BE2C (cell line): ENCODE measurements at regions not wholly inside any gene's neighbourhood (a gene's known extent, or its start where the extent isn't known, plus 50 kb on each side); places are given as distances from the start of the nearest gene placed in this dataset.

Experiments
- DNase-seq: peaks from one replicate; pipeline ENCODE4 v3.0.0-alpha.2; 2020
- H3K27me3 ChIP-seq: fragments of 250-450 bp; sonication (Bioruptor Pico); 2 replicates; pipeline ENCODE4 v1.5.1; 2020; ENCODE audit warnings: mild to moderate bottlenecking
- H3K36me3 ChIP-seq: fragments of 250-450 bp; sonication (Bioruptor Pico); 2 replicates; pipeline ENCODE4 v1.5.1; 2020; ENCODE audit warnings: mild to moderate bottlenecking
- H3K4me1 ChIP-seq: fragments of 250-450 bp; sonication (Bioruptor Pico); 2 replicates; pipeline ENCODE4 v1.5.1; 2020
- H3K4me3 ChIP-seq: 2 replicates; pipeline ENCODE4 v1.5.1; 2011; ENCODE audit warnings: low read depth, low read length
- H3K9me3 ChIP-seq: fragments of 250-450 bp; sonication (Bioruptor Pico); 2 replicates; pipeline ENCODE4 v1.5.1; 2020
- CTCF ChIP-seq: IDR thresholded peaks from 2 replicates; pipeline ENCODE4 v1.5.1; 2012; ENCODE audit warnings: mild to moderate bottlenecking, low read depth, low read length

GRCh38 chr6:9890893-9891292 is 524.0 kb downstream of the TFAP2A start:
- Histone ChIP-seq H3K27me3 (no peaks in the 10 kb centered on the region), H3K9me3 (no peaks in the 10 kb centered on the region), H3K4me3 (no peak overlapping the region), H3K36me3 (no peaks in the 10 kb centered on the region), H3K4me1 (no peaks in the 10 kb centered on the region)
- DNase-seq: no peak
- no peak for TF ChIP-seq CTCF

GRCh38 chr6:9890469-9890868 is 524.4 kb downstream of the TFAP2A start:
- H3K9me3 ChIP-seq: no peaks in the 10 kb centered on the region
- no peak overlapping the region for H3K4me3 ChIP-seq
- DNase-seq: no peak
- no peak for TF ChIP-seq CTCF
- H3K27me3 ChIP-seq: no peaks in the 10 kb centered on the region
- H3K36me3 ChIP-seq: no peaks in the 10 kb centered on the region
- no peaks in the 10 kb centered on the region for H3K4me1 ChIP-seq

GRCh38 chr6:9878535-9878934 is 536.3 kb downstream of the TFAP2A start:
- DNase-seq: no peak
- Histone ChIP-seq H3K9me3 (no peaks in the 10 kb centered on the region), H3K4me3 (no peak overlapping the region), H3K4me1 (no peaks in the 10 kb centered on the region), H3K27me3 (no peaks in the 10 kb centered on the region), H3K36me3 (no peaks in the 10 kb centered on the region)
- TF ChIP-seq CTCF: no peak

GRCh38 chr6:9875605-9876353 is 539.1 kb downstream of the TFAP2A start:
- DNase-seq: no peak
- Histone ChIP-seq H3K27me3 (no peaks in the 10 kb centered on the region), H3K9me3 (no peaks in the 10 kb centered on the region; the same call in 1 of the 2 replicates), H3K4me1 (no peaks in the 10 kb centered on the region), H3K36me3 (no peaks in the 10 kb centered on the region), H3K4me3 (no peak overlapping the region)
- no peak for TF ChIP-seq CTCF

GRCh38 chr6:9862603-9863167 is 552.2 kb downstream of the TFAP2A start:
- no peak for DNase-seq
- TF ChIP-seq CTCF: no peak
- Histone ChIP-seq H3K4me1 (no peaks in the 10 kb centered on the region), H3K4me3 (no peak overlapping the region), H3K36me3 (no peaks in the 10 kb centered on the region), H3K27me3 (no peaks in the 10 kb centered on the region), H3K9me3 (no peaks in the 10 kb centered on the region; the same call in 1 of the 2 replicates)
